Activated T-helper 1 cell treated with anti-CD3 and anti-CD28 coated beads, Interleukin-12 subunit alpha, Interleukin-12 subunit beta, Interleukin-2, Interleukin-4 antibody, amounts not matched to agents 30 ng/mL and 10 ng/mL and 1 ng/mL, durations not matched to agents 14 hours and 24 hours and 36 hours (primary cell): ENCODE measurements at regions not wholly inside any gene's neighbourhood (a gene's known extent, or its start where the extent isn't known, plus 50 kb on each side); places are given as distances from the start of the nearest gene placed in this dataset.

Experiments used
- DNase-seq: peaks from one replicate; pipeline ENCODE4 v3.0.0; 2021; ENCODE audit warnings: low spot score
- H3K27ac Mint-ChIP-seq: one replicate; pipeline ENCODE4 v1.8.0; 2021; ENCODE audit warnings: mild to moderate bottlenecking, mixed read lengths
- H3K27me3 Mint-ChIP-seq: one replicate; pipeline ENCODE4 v1.8.0; 2022; ENCODE audit warnings: mild to moderate bottlenecking, moderate library complexity, mixed read lengths; ENCODE audit not compliant: insufficient read depth
- H3K36me3 Mint-ChIP-seq: one replicate; pipeline ENCODE4 v1.8.0; 2021; ENCODE audit warnings: low read depth, mixed read lengths
- H3K4me1 Mint-ChIP-seq: one replicate; pipeline ENCODE4 v1.8.0; 2021; ENCODE audit warnings: low read depth, mixed read lengths
- H3K4me3 Mint-ChIP-seq: one replicate; pipeline ENCODE4 v1.8.0; 2021; ENCODE audit warnings: mild to moderate bottlenecking, moderate library complexity, mixed read lengths
- H3K9me3 Mint-ChIP-seq: one replicate; pipeline ENCODE4 v1.8.0; 2021; ENCODE audit warnings: mixed read lengths
- intact Hi-C: fragments of 100-400 bp; cut with micrococcal nuclease; formaldehyde crosslinking; loops from one replicate; pipeline ENCODE4 v1.15.1; 2024

DNA sequence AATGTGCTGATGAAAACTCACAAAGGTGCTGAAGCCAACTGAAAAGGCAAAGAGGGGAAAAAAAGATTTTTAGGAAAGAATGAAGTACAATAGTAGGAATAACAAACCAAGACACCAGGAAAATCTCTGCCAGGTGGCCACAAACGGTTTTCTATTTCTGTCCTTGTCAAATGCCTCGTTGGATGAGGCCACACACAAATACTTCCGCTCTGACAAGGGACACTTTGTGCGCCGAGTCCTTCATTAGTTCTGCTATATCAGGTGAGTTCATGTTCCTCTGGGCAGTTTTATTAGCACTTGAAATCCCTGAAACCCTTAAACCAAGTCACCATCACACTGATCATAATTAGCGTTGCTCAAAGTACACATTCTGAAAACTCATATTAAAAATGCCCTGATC is 373.1 kb downstream of the VPS13C start:
- no peak for DNase-seq
- Mint-ChIP-seq H3K36me3 (no peaks in the 10 kb centered on the region), H3K27ac (no peak overlapping the region), H3K4me1 (no peaks in the 10 kb centered on the region), H3K4me3 (no peak overlapping the region), H3K9me3 (no peaks in the 10 kb centered on the region), H3K27me3 (peaks cover 10% of the 10 kb centered on the region)
- intact Hi-C loops: no loop called here

GRCh38 chr15:61685971-61686370 is 374.3 kb downstream of the VPS13C start:
- Mint-ChIP-seq H3K4me1 (no peaks in the 10 kb centered on the region), H3K36me3 (no peaks in the 10 kb centered on the region), H3K9me3 (no peaks in the 10 kb centered on the region), H3K4me3 (no peak overlapping the region), H3K27me3 (peaks cover 10% of the 10 kb centered on the region), H3K27ac (no peak overlapping the region)
- DNase-seq: no peak
- intact Hi-C loops: no loop called here

GRCh38 chr15:61685534-61685933 is 374.7 kb downstream of the VPS13C start:
- no peaks in the 10 kb centered on the region for H3K4me1 Mint-ChIP-seq
- intact Hi-C loops: no loop called here
- no peaks in the 10 kb centered on the region for H3K9me3 Mint-ChIP-seq
- H3K27me3 Mint-ChIP-seq: peaks cover 10% of the 10 kb centered on the region
- H3K27ac Mint-ChIP-seq: no peak overlapping the region
- H3K4me3 Mint-ChIP-seq: no peak overlapping the region
- no peaks in the 10 kb centered on the region for H3K36me3 Mint-ChIP-seq
- DNase-seq: no peak

DNA sequence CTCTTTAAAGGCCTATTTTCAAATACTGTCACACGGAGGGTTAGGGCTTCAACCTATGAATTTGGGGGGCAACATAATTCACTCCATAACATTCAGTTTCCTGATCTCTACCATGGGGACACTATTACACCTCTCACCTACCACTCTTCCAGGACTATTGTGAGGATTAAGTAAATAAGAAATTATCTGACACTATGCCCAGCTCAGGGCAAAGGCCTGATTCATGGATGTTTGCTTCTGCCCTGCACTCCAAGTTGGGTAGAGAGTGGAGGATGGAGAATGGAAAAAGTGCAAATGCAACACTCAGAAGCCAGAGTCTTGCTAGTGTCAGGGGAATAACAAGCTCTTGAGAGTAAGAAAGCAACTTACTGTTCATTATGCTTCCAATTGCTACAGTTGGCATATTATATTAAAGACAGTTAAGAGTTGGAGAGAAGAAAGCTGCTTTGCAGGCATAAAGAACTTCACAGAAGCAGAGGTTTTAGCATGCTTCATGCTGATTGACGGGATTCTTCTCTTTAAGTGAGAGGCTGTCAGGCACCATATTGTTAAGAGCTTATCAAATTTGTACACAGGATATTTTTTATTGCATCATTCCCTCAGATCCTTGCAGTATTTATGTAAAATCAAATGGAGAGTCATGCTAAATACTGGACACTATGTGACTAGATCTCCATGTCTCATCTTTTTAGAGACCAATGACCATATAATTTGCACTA is 375.3 kb downstream of the VPS13C start:
- H3K4me3 Mint-ChIP-seq: no peak overlapping the region
- H3K27me3 Mint-ChIP-seq: peaks cover 4% of the 10 kb centered on the region
- no peaks in the 10 kb centered on the region for H3K9me3 Mint-ChIP-seq
- DNase-seq: no peak
- H3K27ac Mint-ChIP-seq: no peak overlapping the region
- no peaks in the 10 kb centered on the region for H3K4me1 Mint-ChIP-seq
- no peaks in the 10 kb centered on the region for H3K36me3 Mint-ChIP-seq
- intact Hi-C loops: no loop called here

DNA sequence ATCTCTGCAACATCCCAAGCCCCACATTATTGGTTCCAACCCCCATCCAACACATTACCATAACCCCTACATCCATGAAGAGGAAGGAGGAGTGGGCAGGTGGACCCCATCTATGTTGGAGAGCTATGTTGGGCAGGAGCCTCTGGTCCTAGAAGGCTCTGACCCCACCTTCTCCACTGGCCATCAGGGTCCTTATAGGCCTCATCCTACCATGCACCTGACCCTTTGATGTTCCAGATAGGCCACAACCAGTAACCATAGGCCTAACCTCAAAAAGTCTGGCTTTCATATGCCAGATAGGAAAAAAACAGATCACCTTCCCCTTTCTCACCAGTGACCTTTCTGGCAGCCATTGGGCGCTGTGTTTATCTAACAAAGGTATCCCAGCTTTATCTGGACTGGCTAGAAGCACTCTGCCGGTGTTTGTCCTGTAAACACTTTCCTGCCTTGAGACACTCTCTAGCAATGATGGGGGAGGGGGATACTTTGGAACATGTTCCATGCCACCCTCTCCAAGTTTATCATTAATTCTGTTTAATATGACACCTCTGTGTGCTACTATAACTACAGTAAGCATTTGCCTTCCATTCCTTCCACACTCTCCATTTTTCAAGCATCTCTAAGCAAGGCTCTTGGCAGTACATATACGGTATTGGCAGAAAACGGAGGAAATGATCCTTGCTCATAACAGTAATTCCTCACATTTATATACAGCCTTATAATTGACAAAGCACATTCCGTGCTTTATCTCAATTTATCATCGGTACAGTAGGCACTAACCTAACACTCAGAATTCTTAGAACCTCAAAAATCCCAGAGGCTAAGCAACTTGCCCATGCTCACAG is 377.1 kb downstream of the VPS13C start:
- Mint-ChIP-seq H3K4me1 (no peaks in the 10 kb centered on the region), H3K36me3 (no peaks in the 10 kb centered on the region), H3K27me3 (peaks cover 3% of the 10 kb centered on the region), H3K9me3 (no peaks in the 10 kb centered on the region), H3K4me3 (no peak overlapping the region), H3K27ac (no peak overlapping the region)
- intact Hi-C loops: no loop called here
- DNase-seq: no peak

DNA sequence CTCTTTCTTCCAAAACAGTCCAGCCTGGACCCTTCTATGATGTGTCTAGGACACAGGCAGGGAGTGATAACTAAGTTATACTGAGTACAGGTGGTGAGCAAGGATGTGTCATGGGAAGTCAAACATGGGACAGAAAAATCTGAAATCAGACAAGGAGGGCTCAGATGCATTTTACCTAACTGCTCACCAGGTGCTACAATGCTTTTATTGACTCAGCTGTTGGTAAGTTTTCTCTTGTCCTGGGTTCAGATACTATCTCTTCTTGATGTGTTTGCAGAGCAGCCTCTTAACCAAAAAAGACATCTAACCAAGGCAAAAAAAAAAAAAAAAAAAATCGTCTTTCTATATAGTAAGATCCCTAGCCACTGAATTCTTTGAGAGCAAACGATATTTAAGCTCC is 378.6 kb downstream of the VPS13C start:
- no peak for DNase-seq
- Mint-ChIP-seq H3K27ac (no peak overlapping the region), H3K4me1 (no peaks in the 10 kb centered on the region), H3K4me3 (no peak overlapping the region), H3K9me3 (no peaks in the 10 kb centered on the region), H3K27me3 (peaks cover 8% of the 10 kb centered on the region), H3K36me3 (no peaks in the 10 kb centered on the region)
- intact Hi-C loops: no loop called here

DNA sequence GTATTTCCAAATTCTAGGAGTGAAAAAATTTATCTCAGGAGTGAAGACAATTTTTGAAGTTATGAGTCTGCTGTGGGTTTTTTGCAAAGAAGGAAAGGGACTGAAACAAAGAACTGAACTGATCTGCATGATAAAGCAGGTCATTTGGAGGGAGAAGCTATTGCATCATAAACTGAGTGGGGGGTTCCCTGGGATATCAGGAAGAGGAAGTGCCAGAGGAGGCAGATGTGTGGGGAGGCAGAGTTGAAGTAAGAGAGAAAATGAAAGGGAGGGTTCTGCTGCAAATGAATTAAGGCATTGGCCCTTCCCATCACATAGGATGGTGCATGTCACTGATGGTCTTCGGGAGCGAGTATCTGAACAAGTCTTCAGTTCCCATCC is 379.2 kb downstream of the VPS13C start:
- Mint-ChIP-seq H3K4me3 (no peak overlapping the region), H3K27ac (no peak overlapping the region), H3K9me3 (no peaks in the 10 kb centered on the region), H3K27me3 (peaks cover 10% of the 10 kb centered on the region), H3K4me1 (no peaks in the 10 kb centered on the region), H3K36me3 (no peaks in the 10 kb centered on the region)
- intact Hi-C loops: no loop called here
- no peak for DNase-seq

DNA sequence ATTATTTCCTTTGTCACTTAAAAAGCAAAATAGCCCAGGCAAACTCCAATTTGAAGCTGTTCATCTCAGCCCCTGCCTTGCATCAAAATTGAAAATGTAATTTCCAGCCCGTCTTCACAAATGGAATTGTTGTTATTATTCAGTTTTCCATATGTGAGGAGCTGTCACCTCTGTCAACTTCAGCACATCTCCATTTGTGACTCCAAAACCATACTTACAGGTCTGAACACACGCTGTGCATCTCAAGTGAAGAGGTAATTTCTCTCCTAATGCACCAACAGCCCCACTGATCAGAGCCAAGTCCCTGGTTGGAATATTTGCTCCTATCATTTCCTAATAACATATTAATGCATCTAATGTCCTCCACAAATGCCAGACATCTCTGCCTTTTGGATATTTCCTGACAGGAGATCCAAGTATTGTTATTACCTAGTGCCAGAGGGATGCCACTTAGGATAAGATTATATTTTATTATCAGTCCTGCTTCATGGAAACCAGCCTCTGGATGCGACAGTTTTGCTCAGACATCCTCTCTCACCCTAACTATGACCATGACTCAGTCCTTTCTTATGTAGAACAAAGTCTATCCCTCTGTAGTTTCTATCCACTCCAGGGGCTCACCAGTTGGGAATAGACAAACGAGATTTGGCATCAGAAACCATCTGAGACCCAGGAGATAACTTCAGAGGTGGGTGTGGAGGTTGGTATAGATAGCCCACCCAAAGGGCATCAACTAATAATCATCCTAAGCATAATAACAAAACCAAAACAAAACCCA is 379.8 kb downstream of the VPS13C start:
- intact Hi-C loops: no loop called here
- H3K27ac Mint-ChIP-seq: no peak overlapping the region
- no peaks in the 10 kb centered on the region for H3K36me3 Mint-ChIP-seq
- no peaks in the 10 kb centered on the region for H3K9me3 Mint-ChIP-seq
- DNase-seq: no peak
- peaks cover 10% of the 10 kb centered on the region for H3K27me3 Mint-ChIP-seq
- no peak overlapping the region for H3K4me3 Mint-ChIP-seq
- no peaks in the 10 kb centered on the region for H3K4me1 Mint-ChIP-seq

DNA sequence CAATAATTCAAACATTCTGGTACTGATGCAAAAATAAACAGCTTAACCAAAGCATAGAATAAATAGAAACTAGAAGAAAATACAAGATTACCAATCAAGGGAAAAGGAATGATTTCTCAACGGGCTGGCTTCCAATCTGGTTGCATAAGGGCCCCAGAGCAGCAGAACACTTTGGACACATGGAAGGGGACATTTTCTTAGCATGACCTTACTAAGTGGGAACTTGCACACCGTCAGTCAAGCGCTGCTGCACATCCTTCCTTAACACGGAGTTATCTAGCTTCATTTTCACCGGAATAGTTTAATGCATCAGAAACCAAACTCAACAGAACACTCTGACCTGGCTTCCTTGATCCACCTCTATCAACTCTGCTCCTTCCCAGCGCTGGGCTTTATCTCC is 388.5 kb downstream of the VPS13C start:
- H3K4me3 Mint-ChIP-seq: no peak overlapping the region
- H3K27me3 Mint-ChIP-seq: peaks cover 5% of the 10 kb centered on the region
- no peaks in the 10 kb centered on the region for H3K36me3 Mint-ChIP-seq
- no peak overlapping the region for H3K27ac Mint-ChIP-seq
- intact Hi-C loops: no loop called here
- no peaks in the 10 kb centered on the region for H3K9me3 Mint-ChIP-seq
- no peak for DNase-seq
- H3K4me1 Mint-ChIP-seq: no peaks in the 10 kb centered on the region

DNA sequence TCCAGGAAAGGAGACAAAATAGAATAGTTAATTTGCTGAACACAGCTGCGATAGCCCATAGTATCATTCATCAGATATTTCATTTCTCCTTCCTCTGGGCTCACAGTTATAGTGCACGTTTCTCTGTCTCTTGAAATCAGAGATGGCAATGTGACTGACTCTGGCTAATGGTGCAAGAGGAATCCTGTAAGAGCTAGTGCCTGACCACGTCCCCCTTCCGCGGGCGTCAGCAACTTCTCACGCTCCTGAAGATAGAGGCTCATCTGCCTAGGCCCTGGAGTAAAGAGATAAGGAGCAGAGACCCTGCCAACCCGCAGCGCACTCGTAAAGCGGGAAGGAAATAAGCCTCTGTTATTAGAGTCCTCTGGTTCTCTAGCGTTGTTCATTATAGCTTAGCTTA is 391.8 kb downstream of the VPS13C start:
- Mint-ChIP-seq H3K4me3 (no peak overlapping the region), H3K4me1 (no peaks in the 10 kb centered on the region), H3K36me3 (no peaks in the 10 kb centered on the region), H3K27me3 (peaks cover 4% of the 10 kb centered on the region), H3K9me3 (no peaks in the 10 kb centered on the region), H3K27ac (no peak overlapping the region)
- intact Hi-C loops: no loop called here
- DNase-seq: no peak

DNA sequence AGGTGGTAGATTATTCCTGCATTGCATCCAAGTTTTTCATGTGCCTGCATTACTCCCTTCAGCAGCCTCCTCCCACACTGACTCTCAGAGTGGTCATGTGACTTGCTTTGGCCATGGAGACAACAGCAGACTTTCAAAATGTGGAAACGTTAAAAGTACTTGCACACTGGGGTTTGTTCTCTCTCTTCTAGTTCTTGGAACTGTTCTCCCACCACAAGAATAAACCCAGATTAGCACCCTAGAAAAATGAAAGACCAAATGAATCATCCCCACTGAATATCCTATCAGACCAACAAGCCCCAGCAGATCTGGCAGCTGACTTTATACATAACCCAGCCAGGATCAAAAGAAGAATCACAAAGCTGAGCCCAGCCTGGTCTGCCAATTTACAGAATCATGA is 398.5 kb downstream of the VPS13C start:
- Mint-ChIP-seq H3K9me3 (no peaks in the 10 kb centered on the region), H3K4me1 (no peaks in the 10 kb centered on the region), H3K27me3 (peaks cover 6% of the 10 kb centered on the region), H3K4me3 (no peak overlapping the region), H3K36me3 (no peaks in the 10 kb centered on the region), H3K27ac (no peak overlapping the region)
- no peak for DNase-seq
- intact Hi-C loops: no loop called here

GRCh38 chr15:61660579-61660978 is 399.7 kb downstream of the VPS13C start:
- H3K4me3 Mint-ChIP-seq: no peak overlapping the region
- no peak overlapping the region for H3K27ac Mint-ChIP-seq
- no peak for DNase-seq
- H3K27me3 Mint-ChIP-seq: peaks cover 2% of the 10 kb centered on the region
- intact Hi-C loops: no loop called here
- H3K36me3 Mint-ChIP-seq: no peaks in the 10 kb centered on the region
- no peaks in the 10 kb centered on the region for H3K9me3 Mint-ChIP-seq
- no peaks in the 10 kb centered on the region for H3K4me1 Mint-ChIP-seq

DNA sequence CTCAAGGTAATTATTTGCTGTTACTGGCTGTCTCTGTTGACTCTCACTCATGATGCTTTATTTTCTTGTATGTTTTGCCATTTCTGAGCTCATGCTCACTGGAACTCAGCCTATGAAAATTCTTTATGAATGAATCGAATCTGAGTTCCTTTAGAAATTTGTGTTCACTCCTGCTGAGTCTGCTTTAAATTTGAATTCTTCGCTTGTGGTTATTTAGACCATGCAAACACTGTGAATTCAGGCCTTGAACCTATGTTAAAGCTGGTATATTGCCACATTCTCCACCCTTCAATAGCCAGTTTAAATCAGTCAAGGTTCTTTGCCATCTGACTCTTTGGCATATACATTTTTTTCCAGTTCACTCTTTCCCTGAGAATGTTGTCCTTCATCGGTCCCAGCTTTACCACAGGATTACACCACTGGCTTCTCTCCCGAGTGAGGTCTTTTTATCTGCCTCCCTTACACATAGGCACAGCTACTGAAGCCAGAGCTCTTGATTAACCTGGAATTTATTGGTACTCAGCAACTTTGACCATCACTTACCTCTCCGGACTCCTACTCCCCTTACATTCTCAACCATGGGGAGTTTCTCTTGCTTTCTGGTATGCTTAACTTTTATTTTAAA is 400.6 kb downstream of the VPS13C start:
- Mint-ChIP-seq H3K4me3 (no peak overlapping the region), H3K9me3 (no peaks in the 10 kb centered on the region), H3K4me1 (no peaks in the 10 kb centered on the region), H3K27ac (no peak overlapping the region), H3K36me3 (no peaks in the 10 kb centered on the region), H3K27me3 (peaks cover 2% of the 10 kb centered on the region)
- intact Hi-C loops: no loop called here
- DNase-seq: no peak
